ENCODE measurements at regions not wholly inside any gene's neighbourhood (a gene's known extent, or its start where the extent isn't known, plus 50 kb on each side); places are given as distances from the start of the nearest gene placed in this dataset.

DNA sequence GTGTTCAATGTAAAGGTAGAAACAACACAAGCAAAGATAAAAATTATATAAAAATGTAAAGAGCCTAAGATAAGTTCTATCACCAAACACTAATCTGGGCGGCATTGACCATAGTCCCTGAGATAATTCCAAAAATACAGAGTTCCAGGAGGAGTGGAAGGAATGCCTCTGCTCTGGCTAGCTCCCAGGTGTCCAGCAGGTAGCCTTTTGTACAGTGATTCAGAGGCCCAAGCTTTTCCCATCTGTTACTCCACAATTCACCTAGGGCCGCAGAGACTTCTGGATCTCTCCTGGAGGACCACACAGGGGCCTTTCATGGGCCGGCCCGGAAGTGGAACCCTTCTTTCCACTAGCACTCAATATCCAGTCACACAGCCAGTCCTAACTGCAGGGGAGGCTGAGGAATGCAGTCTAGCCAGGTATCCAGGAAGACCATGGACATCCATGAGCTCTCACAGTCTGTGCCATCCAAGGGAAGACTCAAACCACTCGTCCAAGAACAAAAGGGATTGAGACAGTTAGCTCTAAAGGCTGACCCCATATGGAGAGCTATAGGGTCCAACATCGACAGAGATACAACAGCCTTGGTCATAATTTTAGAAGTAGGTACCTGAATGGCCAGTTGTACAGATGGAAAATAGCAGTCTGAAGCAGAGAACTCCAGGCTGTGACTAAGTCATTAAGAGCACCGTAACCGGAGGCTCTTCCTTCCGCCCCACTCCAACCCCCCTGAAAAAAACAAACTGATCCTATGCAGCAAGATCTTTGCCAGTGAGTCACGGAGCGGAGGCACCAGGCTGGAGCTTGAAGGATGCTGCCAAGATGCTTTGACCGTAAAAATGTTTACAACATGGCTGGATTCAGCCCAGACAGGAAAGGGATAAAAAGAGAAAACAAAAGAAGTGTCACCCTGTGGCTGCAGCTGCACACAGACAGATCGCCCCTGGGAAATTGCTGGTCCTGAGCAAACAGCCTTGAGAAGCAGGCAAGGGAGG, 204.8 kb downstream of the NUAK1 start:
- TF ChIP-seq, protein P1, sequence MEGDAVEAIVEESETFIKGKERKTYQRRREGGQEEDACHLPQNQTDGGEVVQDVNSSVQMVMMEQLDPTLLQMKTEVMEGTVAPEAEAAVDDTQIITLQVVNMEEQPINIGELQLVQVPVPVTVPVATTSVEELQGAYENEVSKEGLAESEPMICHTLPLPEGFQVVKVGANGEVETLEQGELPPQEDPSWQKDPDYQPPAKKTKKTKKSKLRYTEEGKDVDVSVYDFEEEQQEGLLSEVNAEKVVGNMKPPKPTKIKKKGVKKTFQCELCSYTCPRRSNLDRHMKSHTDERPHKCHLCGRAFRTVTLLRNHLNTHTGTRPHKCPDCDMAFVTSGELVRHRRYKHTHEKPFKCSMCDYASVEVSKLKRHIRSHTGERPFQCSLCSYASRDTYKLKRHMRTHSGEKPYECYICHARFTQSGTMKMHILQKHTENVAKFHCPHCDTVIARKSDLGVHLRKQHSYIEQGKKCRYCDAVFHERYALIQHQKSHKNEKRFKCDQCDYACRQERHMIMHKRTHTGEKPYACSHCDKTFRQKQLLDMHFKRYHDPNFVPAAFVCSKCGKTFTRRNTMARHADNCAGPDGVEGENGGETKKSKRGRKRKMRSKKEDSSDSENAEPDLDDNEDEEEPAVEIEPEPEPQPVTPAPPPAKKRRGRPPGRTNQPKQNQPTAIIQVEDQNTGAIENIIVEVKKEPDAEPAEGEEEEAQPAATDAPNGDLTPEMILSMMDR (IDR thresholded peaks at IDR 0.05) = no peak
- TF ChIP-seq POLR2A (IDR thresholded peaks at IDR 0.05) = no peak

Data from uterus (tissue), 2 donors.